Activated T-helper 17 cell treated with anti-CD3 and anti-CD28 coated beads, Interleukin-2, amount 50 U/mL, for 72 hours (primary cell): ENCODE measurements at regions not wholly inside any gene's neighbourhood (a gene's known extent, or its start where the extent isn't known, plus 50 kb on each side); places are given as distances from the start of the nearest gene placed in this dataset.

Source experiments
- ATAC-seq: fragments of 150-1000 bp; cut with Tn5 transposase; replicated peaks from 2 replicates; pipeline ENCODE4 v1.10.0; 2021; ENCODE audit warnings: mild to moderate bottlenecking, moderate library complexity
- H3K27ac Mint-ChIP-seq: one replicate; pipeline ENCODE4 v1.8.0; 2022; ENCODE audit warnings: mixed read lengths
- H3K27me3 Mint-ChIP-seq: one replicate; pipeline ENCODE4 v1.8.0; 2022; ENCODE audit warnings: mixed read lengths
- H3K36me3 Mint-ChIP-seq: one replicate; pipeline ENCODE4 v1.8.0; 2022; ENCODE audit warnings: low read depth, mild to moderate bottlenecking, mixed read lengths
- H3K4me1 Mint-ChIP-seq: one replicate; pipeline ENCODE4 v1.8.0; 2022; ENCODE audit warnings: mixed read lengths
- H3K4me3 Mint-ChIP-seq: one replicate; pipeline ENCODE4 v1.8.0; 2022; ENCODE audit warnings: mild to moderate bottlenecking, mixed read lengths
- H3K9me3 Mint-ChIP-seq: one replicate; pipeline ENCODE4 v1.8.0; 2022; ENCODE audit warnings: mixed read lengths

- no peak overlapping the region for H3K27ac Mint-ChIP-seq
- H3K27me3 Mint-ChIP-seq: no peaks in the 10 kb centered on the region
- H3K36me3 Mint-ChIP-seq: no peaks in the 10 kb centered on the region
- no peak overlapping the region for H3K4me3 Mint-ChIP-seq
- H3K9me3 Mint-ChIP-seq: peaks cover 8% of the 10 kb centered on the region
- no peaks in the 10 kb centered on the region for H3K4me1 Mint-ChIP-seq
- ATAC-seq: no peak
Observed at GRCh38 chr4:18961879-18962278, 940.3 kb upstream of the LCORL start.

- H3K36me3 Mint-ChIP-seq: no peaks in the 10 kb centered on the region
- H3K4me3 Mint-ChIP-seq: no peak overlapping the region
- H3K9me3 Mint-ChIP-seq: peaks cover 8% of the 10 kb centered on the region
- no peaks in the 10 kb centered on the region for H3K4me1 Mint-ChIP-seq
- no peak for ATAC-seq
- H3K27me3 Mint-ChIP-seq: no peaks in the 10 kb centered on the region
- H3K27ac Mint-ChIP-seq: no peak overlapping the region
Observed at GRCh38 chr4:18961266-18961665, 939.7 kb upstream of the LCORL start.

GRCh38 chr4:18957716-18958115 is 936.2 kb upstream of the LCORL start:
- Mint-ChIP-seq H3K9me3 (peaks cover 11% of the 10 kb centered on the region), H3K4me3 (no peak overlapping the region), H3K27me3 (no peaks in the 10 kb centered on the region), H3K36me3 (no peaks in the 10 kb centered on the region), H3K4me1 (no peaks in the 10 kb centered on the region), H3K27ac (no peak overlapping the region)
- no peak for ATAC-seq

- ATAC-seq: no peak
- H3K4me3 Mint-ChIP-seq: no peak overlapping the region
- peaks cover 10% of the 10 kb centered on the region for H3K9me3 Mint-ChIP-seq
- H3K36me3 Mint-ChIP-seq: no peaks in the 10 kb centered on the region
- H3K27me3 Mint-ChIP-seq: no peaks in the 10 kb centered on the region
- no peaks in the 10 kb centered on the region for H3K4me1 Mint-ChIP-seq
- H3K27ac Mint-ChIP-seq: no peak overlapping the region
Observed at GRCh38 chr4:18954538-18954937, 933.0 kb upstream of the LCORL start.

- no peaks in the 10 kb centered on the region for H3K27me3 Mint-ChIP-seq
- H3K36me3 Mint-ChIP-seq: no peaks in the 10 kb centered on the region
- peaks cover 11% of the 10 kb centered on the region for H3K9me3 Mint-ChIP-seq
- H3K27ac Mint-ChIP-seq: no peak overlapping the region
- no peak for ATAC-seq
- no peak overlapping the region for H3K4me3 Mint-ChIP-seq
- no peaks in the 10 kb centered on the region for H3K4me1 Mint-ChIP-seq
Observed at GRCh38 chr4:18953613-18954012, 932.1 kb upstream of the LCORL start.

- no peak for ATAC-seq
- H3K9me3 Mint-ChIP-seq: peaks cover 17% of the 10 kb centered on the region
- H3K4me3 Mint-ChIP-seq: no peak overlapping the region
- H3K27ac Mint-ChIP-seq: no peak overlapping the region
- H3K4me1 Mint-ChIP-seq: no peaks in the 10 kb centered on the region
- H3K36me3 Mint-ChIP-seq: no peaks in the 10 kb centered on the region
- no peaks in the 10 kb centered on the region for H3K27me3 Mint-ChIP-seq
Observed at GRCh38 chr4:18945464-18945863, 923.9 kb upstream of the LCORL start.

- Mint-ChIP-seq H3K4me3 (no peak overlapping the region), H3K9me3 (peaks cover 14% of the 10 kb centered on the region), H3K36me3 (no peaks in the 10 kb centered on the region), H3K27me3 (no peaks in the 10 kb centered on the region), H3K4me1 (no peaks in the 10 kb centered on the region), H3K27ac (no peak overlapping the region)
- ATAC-seq: no peak
Observed at GRCh38 chr4:18942874-18943273, 921.3 kb upstream of the LCORL start.

GRCh38 chr4:18938343-18939099 is 917.0 kb upstream of the LCORL start:
- Mint-ChIP-seq H3K4me3 (no peak overlapping the region), H3K36me3 (no peaks in the 10 kb centered on the region), H3K27me3 (no peaks in the 10 kb centered on the region), H3K9me3 (peaks cover 14% of the 10 kb centered on the region), H3K27ac (no peak overlapping the region), H3K4me1 (no peaks in the 10 kb centered on the region)
- no peak for ATAC-seq

GRCh38 chr4:18937746-18938145 is 916.2 kb upstream of the LCORL start:
- H3K36me3 Mint-ChIP-seq: no peaks in the 10 kb centered on the region
- ATAC-seq: no peak
- H3K9me3 Mint-ChIP-seq: peaks cover 17% of the 10 kb centered on the region
- H3K27me3 Mint-ChIP-seq: no peaks in the 10 kb centered on the region
- H3K4me3 Mint-ChIP-seq: no peak overlapping the region
- H3K4me1 Mint-ChIP-seq: no peaks in the 10 kb centered on the region
- no peak overlapping the region for H3K27ac Mint-ChIP-seq

GRCh38 chr4:18937080-18937479 is 915.5 kb upstream of the LCORL start:
- no peak overlapping the region for H3K4me3 Mint-ChIP-seq
- no peaks in the 10 kb centered on the region for H3K36me3 Mint-ChIP-seq
- H3K27me3 Mint-ChIP-seq: no peaks in the 10 kb centered on the region
- no peak for ATAC-seq
- H3K27ac Mint-ChIP-seq: no peak overlapping the region
- H3K9me3 Mint-ChIP-seq: peaks cover 17% of the 10 kb centered on the region
- no peaks in the 10 kb centered on the region for H3K4me1 Mint-ChIP-seq

GRCh38 chr4:18935659-18936345 is 914.2 kb upstream of the LCORL start:
- no peak overlapping the region for H3K4me3 Mint-ChIP-seq
- H3K36me3 Mint-ChIP-seq: no peaks in the 10 kb centered on the region
- H3K9me3 Mint-ChIP-seq: peaks cover 17% of the 10 kb centered on the region
- no peaks in the 10 kb centered on the region for H3K4me1 Mint-ChIP-seq
- H3K27me3 Mint-ChIP-seq: no peaks in the 10 kb centered on the region
- no peak for ATAC-seq
- no peak overlapping the region for H3K27ac Mint-ChIP-seq

- no peak overlapping the region for H3K27ac Mint-ChIP-seq
- no peak overlapping the region for H3K4me3 Mint-ChIP-seq
- H3K9me3 Mint-ChIP-seq: peaks cover 17% of the 10 kb centered on the region
- H3K27me3 Mint-ChIP-seq: no peaks in the 10 kb centered on the region
- no peaks in the 10 kb centered on the region for H3K36me3 Mint-ChIP-seq
- no peaks in the 10 kb centered on the region for H3K4me1 Mint-ChIP-seq
- ATAC-seq: no peak
Observed at GRCh38 chr4:18934197-18934596, 912.6 kb upstream of the LCORL start.

GRCh38 chr4:18932730-18933339 is 911.3 kb upstream of the LCORL start:
- Mint-ChIP-seq H3K36me3 (no peaks in the 10 kb centered on the region), H3K27ac (no peak overlapping the region), H3K9me3 (peaks cover 13% of the 10 kb centered on the region), H3K27me3 (no peaks in the 10 kb centered on the region), H3K4me1 (no peaks in the 10 kb centered on the region), H3K4me3 (no peak overlapping the region)
- no peak for ATAC-seq

GRCh38 chr4:18931643-18932377 is 910.3 kb upstream of the LCORL start:
- Mint-ChIP-seq H3K27ac (no peak overlapping the region), H3K4me1 (no peaks in the 10 kb centered on the region), H3K9me3 (peaks cover 9% of the 10 kb centered on the region), H3K27me3 (no peaks in the 10 kb centered on the region), H3K4me3 (no peak overlapping the region), H3K36me3 (no peaks in the 10 kb centered on the region)
- no peak for ATAC-seq
